Activated naive CD4-positive, alpha-beta T cell treated with anti-CD3 and anti-CD28 coated beads for 36 hours (primary cell): ENCODE measurements at regions not wholly inside any gene's neighbourhood (a gene's known extent, or its start where the extent isn't known, plus 50 kb on each side); places are given as distances from the start of the nearest gene placed in this dataset.

ENCODE experiments used
- CTCF ChIA-PET: fragments of 350-600 bp; sonication (Branson Sonifier 250); formaldehyde crosslinking; loops from one replicate; lab custom pipeline; 2021; ENCODE audit warnings: antibody characterized with exemption; lab: Charles Lee
- DNase-seq: peaks from one replicate; pipeline ENCODE4 v3.0.0-alpha.2; 2020
- H3K27ac Mint-ChIP-seq: one replicate; pipeline ENCODE4 v1.8.0; 2021; ENCODE audit warnings: mild to moderate bottlenecking, mixed read lengths
- H3K27me3 Mint-ChIP-seq: one replicate; pipeline ENCODE4 v1.8.0; 2021; ENCODE audit warnings: low read depth, mixed read lengths
- H3K36me3 Mint-ChIP-seq: one replicate; pipeline ENCODE4 v1.8.0; 2021; ENCODE audit warnings: low read depth, mixed read lengths
- H3K4me1 Mint-ChIP-seq: one replicate; pipeline ENCODE4 v1.8.0; 2021; ENCODE audit warnings: low read depth, mixed read lengths
- H3K4me3 Mint-ChIP-seq: one replicate; pipeline ENCODE4 v1.8.0; 2021; ENCODE audit warnings: mild to moderate bottlenecking, moderate library complexity, mixed read lengths
- H3K9me3 Mint-ChIP-seq: one replicate; pipeline ENCODE4 v1.8.0; 2021; ENCODE audit warnings: mixed read lengths
- intact Hi-C: fragments of 100-400 bp; cut with micrococcal nuclease; formaldehyde crosslinking; loops from one replicate; pipeline ENCODE4 v1.15.1; 2023

DNA sequence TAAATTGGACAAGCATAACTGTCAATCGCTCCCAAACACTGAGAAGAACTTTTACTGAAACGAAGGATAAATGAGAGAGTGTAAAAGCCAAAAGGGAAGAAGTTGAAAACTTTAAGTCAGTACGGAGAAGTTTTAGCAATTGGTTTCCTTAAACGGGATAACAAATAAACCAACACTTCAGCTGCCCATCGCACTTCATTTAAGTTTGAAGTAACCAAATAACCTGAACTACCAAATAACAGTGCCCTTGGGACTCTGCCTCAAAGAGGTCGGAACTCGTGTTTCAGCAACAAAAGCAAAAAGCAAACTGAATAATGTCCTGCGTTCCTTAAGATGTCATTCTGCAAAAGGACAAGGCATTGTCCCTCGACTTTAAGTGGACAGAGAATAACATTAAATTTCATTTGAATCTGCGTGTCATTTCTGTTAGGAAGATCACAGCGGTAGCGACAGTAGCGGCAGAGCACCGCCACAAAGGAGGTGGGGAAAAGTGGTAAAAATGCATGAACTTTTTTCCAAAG is 127.0 kb upstream of the C11orf58 start:
- no peak for DNase-seq
- H3K4me1 Mint-ChIP-seq: peaks cover 25% of the 10 kb centered on the region
- peaks cover 48% of the 10 kb centered on the region for H3K27me3 Mint-ChIP-seq
- H3K27ac Mint-ChIP-seq: no peak overlapping the region
- no peaks in the 10 kb centered on the region for H3K9me3 Mint-ChIP-seq
- no peak overlapping the region for H3K4me3 Mint-ChIP-seq
- intact Hi-C loops: loop anchor here (5.0 kb wide), 1 partner anchor 1284 kb away; no protein-coding TSS in a partner anchor
- H3K36me3 Mint-ChIP-seq: no peaks in the 10 kb centered on the region
- CTCF ChIA-PET: interaction anchor here (0.6 kb wide), 1 partner anchor 424 kb away, joined by 6 read pairs; no protein-coding TSS in a partner anchor

GRCh38 chr11:16610738-16611388 is 127.6 kb upstream of the C11orf58 start:
- peaks cover 29% of the 10 kb centered on the region for H3K4me1 Mint-ChIP-seq
- no peaks in the 10 kb centered on the region for H3K9me3 Mint-ChIP-seq
- intact Hi-C loops: loop anchor here (5.0 kb wide), 1 partner anchor 1284 kb away; no protein-coding TSS in a partner anchor
- H3K4me3 Mint-ChIP-seq: no peak overlapping the region
- DNase-seq: no peak
- no peaks in the 10 kb centered on the region for H3K36me3 Mint-ChIP-seq
- peaks cover 52% of the 10 kb centered on the region for H3K27me3 Mint-ChIP-seq
- CTCF ChIA-PET: no interaction called here
- H3K27ac Mint-ChIP-seq: no peak overlapping the region

GRCh38 chr11:16610213-16610737 is 128.2 kb upstream of the C11orf58 start:
- Mint-ChIP-seq H3K27ac (no peak overlapping the region), H3K4me1 (peaks cover 35% of the 10 kb centered on the region), H3K4me3 (no peak overlapping the region), H3K36me3 (no peaks in the 10 kb centered on the region), H3K9me3 (no peaks in the 10 kb centered on the region), H3K27me3 (peaks cover 55% of the 10 kb centered on the region)
- intact Hi-C loops: loop anchor here (5.0 kb wide), 1 partner anchor 1283 kb away; no protein-coding TSS in a partner anchor
- CTCF ChIA-PET: no interaction called here
- no peak for DNase-seq

DNA sequence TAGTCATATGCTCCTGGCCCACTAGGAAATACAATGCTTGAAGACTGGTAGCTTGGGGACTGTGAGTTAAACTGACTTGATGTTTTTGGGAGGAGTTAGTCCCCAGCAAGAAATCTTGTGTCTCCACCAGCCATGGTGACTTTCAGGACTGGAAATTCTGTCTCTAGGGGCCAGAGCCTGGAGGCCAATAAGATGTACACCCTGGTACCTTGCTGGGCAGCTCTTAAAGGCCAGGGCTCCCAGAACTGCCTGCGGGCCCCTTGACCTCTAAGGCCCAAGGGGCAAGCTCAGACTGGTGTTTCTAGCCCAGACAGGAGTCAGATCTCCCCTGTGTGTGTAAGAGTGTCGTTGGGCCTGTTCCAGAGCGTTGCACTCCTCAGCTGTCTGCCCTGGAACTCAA is 128.7 kb upstream of the C11orf58 start:
- H3K4me3 Mint-ChIP-seq: no peak overlapping the region
- H3K4me1 Mint-ChIP-seq: peaks cover 37% of the 10 kb centered on the region
- no peak for DNase-seq
- H3K27me3 Mint-ChIP-seq: peaks cover 53% of the 10 kb centered on the region
- H3K36me3 Mint-ChIP-seq: no peaks in the 10 kb centered on the region
- H3K9me3 Mint-ChIP-seq: no peaks in the 10 kb centered on the region
- CTCF ChIA-PET: no interaction called here
- intact Hi-C loops: loop anchor here (5.0 to 10.0 kb wide), 4 partner anchors 293 to 1635 kb away; partner anchors contain the start of gene CALCA
- H3K27ac Mint-ChIP-seq: no peak overlapping the region

GRCh38 chr11:16607675-16608644 is 130.5 kb upstream of the C11orf58 start:
- peaks cover 30% of the 10 kb centered on the region for H3K4me1 Mint-ChIP-seq
- no peaks in the 10 kb centered on the region for H3K9me3 Mint-ChIP-seq
- H3K27ac Mint-ChIP-seq: no peak overlapping the region
- no peak overlapping the region for H3K4me3 Mint-ChIP-seq
- peaks cover 54% of the 10 kb centered on the region for H3K27me3 Mint-ChIP-seq
- H3K36me3 Mint-ChIP-seq: no peaks in the 10 kb centered on the region
- intact Hi-C loops: loop anchor here (5.0 to 10.0 kb wide), 3 partner anchors 294 to 1633 kb away; partner anchors contain the start of gene CALCA
- no peak for DNase-seq
- CTCF ChIA-PET: no interaction called here

GRCh38 chr11:16606784-16607674 is 131.4 kb upstream of the C11orf58 start:
- no peak for DNase-seq
- H3K27ac Mint-ChIP-seq: no peak overlapping the region
- intact Hi-C loops: loop anchor here (1.0 to 10.0 kb wide), 6 partner anchors 131 to 1632 kb away; partner anchors contain the start of genes C11orf58 and CALCA
- no peaks in the 10 kb centered on the region for H3K9me3 Mint-ChIP-seq
- CTCF ChIA-PET: interaction anchor here (0.6 kb wide), 2 partner anchors 158 to 432 kb away, joined by 3 to 5 read pairs; no protein-coding TSS in a partner anchor
- H3K27me3 Mint-ChIP-seq: peaks cover 55% of the 10 kb centered on the region
- H3K36me3 Mint-ChIP-seq: no peaks in the 10 kb centered on the region
- peaks cover 24% of the 10 kb centered on the region for H3K4me1 Mint-ChIP-seq
- peak overlapping the region; percentile 56 for H3K4me3 Mint-ChIP-seq

- peak; percentile 93 for DNase-seq
- Mint-ChIP-seq H3K27ac (peak overlapping the region; percentile 15), H3K4me3 (peak overlapping the region; percentile 56), H3K36me3 (no peaks in the 10 kb centered on the region), H3K9me3 (no peaks in the 10 kb centered on the region), H3K4me1 (peaks cover 20% of the 10 kb centered on the region), H3K27me3 (peaks cover 46% of the 10 kb centered on the region)
- CTCF ChIA-PET: interaction anchor here (0.6 to 1.4 kb wide), 4 partner anchors 12 to 432 kb away, joined by 3 to 5 read pairs (median 3); no protein-coding TSS in a partner anchor
- intact Hi-C loops: loop anchor here (1.0 to 10.0 kb wide), 6 partner anchors 132 to 1631 kb away; partner anchors contain the start of genes C11orf58 and CALCA
These were observed 132.3 kb upstream of the C11orf58 start for GRCh38 chr11:16605894-16606783.

DNA sequence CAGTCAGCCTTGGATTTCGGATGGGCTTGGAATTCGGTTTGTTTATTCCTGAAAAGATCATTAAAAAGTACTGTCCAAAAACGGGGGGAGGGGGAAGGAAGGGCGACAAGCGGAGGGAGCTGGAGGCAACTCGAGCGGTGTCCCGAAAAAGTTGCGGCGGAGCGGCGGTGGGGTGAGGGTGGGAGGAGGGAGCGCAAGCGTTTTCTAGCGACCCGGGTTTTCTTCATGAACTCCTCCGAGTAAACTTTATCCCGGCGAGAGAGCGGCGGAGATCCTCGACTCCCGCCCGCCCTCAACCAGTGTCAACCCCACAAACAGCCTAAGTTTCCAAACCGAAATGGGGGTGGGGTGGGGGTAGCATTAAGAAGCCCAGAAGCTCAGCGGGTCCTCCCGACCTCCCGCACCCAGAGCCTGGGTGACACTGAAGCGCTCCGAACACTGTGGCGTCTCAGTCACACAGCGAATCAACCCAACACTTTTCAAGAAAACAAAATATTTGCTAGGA is 133.0 kb upstream of the C11orf58 start:
- DNase-seq: no peak
- H3K9me3 Mint-ChIP-seq: no peaks in the 10 kb centered on the region
- H3K4me3 Mint-ChIP-seq: peak overlapping the region; percentile 56
- peaks cover 46% of the 10 kb centered on the region for H3K27me3 Mint-ChIP-seq
- no peaks in the 10 kb centered on the region for H3K36me3 Mint-ChIP-seq
- no peak overlapping the region for H3K27ac Mint-ChIP-seq
- CTCF ChIA-PET: interaction anchor here (0.6 to 2.2 kb wide), 3 partner anchors 9 to 136 kb away, joined by 3 to 9 read pairs (median 3); no protein-coding TSS in a partner anchor
- intact Hi-C loops: loop anchor here (5.0 to 10.0 kb wide), 3 partner anchors 297 to 1631 kb away; partner anchors contain the start of gene CALCA
- peaks cover 20% of the 10 kb centered on the region for H3K4me1 Mint-ChIP-seq

GRCh38 chr11:16604794-16605388 is 133.6 kb upstream of the C11orf58 start:
- H3K9me3 Mint-ChIP-seq: no peaks in the 10 kb centered on the region
- peaks cover 20% of the 10 kb centered on the region for H3K4me1 Mint-ChIP-seq
- H3K27ac Mint-ChIP-seq: no peak overlapping the region
- intact Hi-C loops: loop anchor here (1.0 to 10.0 kb wide), 4 partner anchors 8 to 1630 kb away; partner anchors contain the start of gene CALCA
- DNase-seq: peak; percentile 18
- no peaks in the 10 kb centered on the region for H3K36me3 Mint-ChIP-seq
- H3K4me3 Mint-ChIP-seq: peak overlapping the region; percentile 60
- H3K27me3 Mint-ChIP-seq: peaks cover 50% of the 10 kb centered on the region
- CTCF ChIA-PET: interaction anchor here (0.7 to 2.2 kb wide), 3 partner anchors 9 to 12 kb away, joined by 3 to 9 read pairs (median 3); no protein-coding TSS in a partner anchor
